GM12865 (cell line): ENCODE measurements at regions not wholly inside any gene's neighbourhood (a gene's known extent, or its start where the extent isn't known, plus 50 kb on each side); places are given as distances from the start of the nearest gene placed in this dataset.

ENCODE experiments used
- DNase-seq: peaks from one replicate; pipeline ENCODE4 v3.0.0; 2010; ENCODE audit warnings: low read depth
- H3K4me3 ChIP-seq: 2 replicates; pipeline ENCODE4 v1.5.1; 2011; ENCODE audit warnings: mild to moderate bottlenecking, low read depth, low read length, control low read depth
- TF ChIP-seq, protein P1 (sequence below): IDR thresholded peaks from 2 replicates; pipeline ENCODE4 v1.5.1; 2011; ENCODE audit warnings: low read length, control low read depth, low read depth, inconsistent platforms; ENCODE audit not compliant: insufficient read depth; ENCODE audit errors: missing control alignments

DNA sequence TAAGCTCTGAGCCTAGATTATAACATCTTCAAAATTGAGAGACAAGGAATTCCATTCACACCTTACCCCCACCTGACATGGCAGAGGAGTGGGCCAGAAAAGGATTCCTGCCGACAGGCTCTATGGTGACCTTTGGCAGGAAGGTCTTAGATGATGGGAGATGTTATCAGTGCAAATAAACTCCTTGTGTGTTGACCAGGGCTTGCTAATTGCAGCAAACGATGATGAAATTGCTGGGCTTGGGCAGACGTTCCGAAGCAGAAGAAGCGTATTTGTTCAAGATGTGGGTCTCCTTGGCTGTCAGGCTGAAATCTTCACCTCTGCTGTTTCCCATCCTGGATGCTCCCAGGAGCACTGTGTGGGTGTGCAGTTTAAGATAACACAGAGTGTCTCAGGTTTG lies 183.7 kb upstream of the CADM1 start:
- no peak for DNase-seq
- TF ChIP-seq, protein P1, sequence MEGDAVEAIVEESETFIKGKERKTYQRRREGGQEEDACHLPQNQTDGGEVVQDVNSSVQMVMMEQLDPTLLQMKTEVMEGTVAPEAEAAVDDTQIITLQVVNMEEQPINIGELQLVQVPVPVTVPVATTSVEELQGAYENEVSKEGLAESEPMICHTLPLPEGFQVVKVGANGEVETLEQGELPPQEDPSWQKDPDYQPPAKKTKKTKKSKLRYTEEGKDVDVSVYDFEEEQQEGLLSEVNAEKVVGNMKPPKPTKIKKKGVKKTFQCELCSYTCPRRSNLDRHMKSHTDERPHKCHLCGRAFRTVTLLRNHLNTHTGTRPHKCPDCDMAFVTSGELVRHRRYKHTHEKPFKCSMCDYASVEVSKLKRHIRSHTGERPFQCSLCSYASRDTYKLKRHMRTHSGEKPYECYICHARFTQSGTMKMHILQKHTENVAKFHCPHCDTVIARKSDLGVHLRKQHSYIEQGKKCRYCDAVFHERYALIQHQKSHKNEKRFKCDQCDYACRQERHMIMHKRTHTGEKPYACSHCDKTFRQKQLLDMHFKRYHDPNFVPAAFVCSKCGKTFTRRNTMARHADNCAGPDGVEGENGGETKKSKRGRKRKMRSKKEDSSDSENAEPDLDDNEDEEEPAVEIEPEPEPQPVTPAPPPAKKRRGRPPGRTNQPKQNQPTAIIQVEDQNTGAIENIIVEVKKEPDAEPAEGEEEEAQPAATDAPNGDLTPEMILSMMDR: no peak

GRCh38 chr11:115684699-115685098 lies 180.5 kb upstream of the CADM1 start:
- TF ChIP-seq, protein P1: no peak
- no peak overlapping the region for H3K4me3 ChIP-seq
- DNase-seq: no peak

More for the DNA sequence above, 183.7 kb upstream of the CADM1 start:
- no peak overlapping the region for H3K4me3 ChIP-seq

GRCh38 chr11:115684135-115684534 lies 179.9 kb upstream of the CADM1 start:
- no peak for DNase-seq
- no peak overlapping the region for H3K4me3 ChIP-seq
- TF ChIP-seq, protein P1: no peak

- no peak for DNase-seq
- no peak overlapping the region for H3K4me3 ChIP-seq
- TF ChIP-seq, protein P1: no peak
These were observed 178.7 kb upstream of the CADM1 start for GRCh38 chr11:115682888-115683287.

GRCh38 chr11:115682101-115682500 lies 177.9 kb upstream of the CADM1 start:
- no peak for DNase-seq
- no peak overlapping the region for H3K4me3 ChIP-seq
- TF ChIP-seq, protein P1: no peak

- TF ChIP-seq, protein P1: no peak
- no peak for DNase-seq
- no peak overlapping the region for H3K4me3 ChIP-seq
These were observed 175.7 kb upstream of the CADM1 start for GRCh38 chr11:115679945-115680344.

DNA sequence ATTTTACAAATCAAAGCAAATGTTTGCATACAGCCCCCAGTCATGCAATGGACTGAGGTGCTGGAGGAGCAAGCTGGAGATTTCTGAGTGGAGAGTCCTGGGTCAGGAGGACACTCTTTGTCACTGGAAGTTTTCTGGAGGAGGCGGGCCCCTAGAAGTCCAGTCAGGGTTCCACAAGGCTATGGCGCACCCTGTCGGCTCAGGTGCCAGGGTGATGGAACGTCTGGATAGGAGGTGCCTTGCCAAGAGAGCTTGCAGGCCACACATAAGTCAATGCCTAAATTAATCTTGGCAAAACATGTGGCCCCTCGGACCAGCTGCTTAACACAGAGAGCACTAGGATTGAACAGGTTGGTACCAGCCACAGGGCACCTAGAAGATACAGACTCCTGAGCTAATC lies 174.7 kb upstream of the CADM1 start:
- TF ChIP-seq, protein P1: no peak
- H3K4me3 ChIP-seq: no peak overlapping the region
- no peak for DNase-seq
